BLaER1 (cell line): ENCODE measurements at regions not wholly inside any gene's neighbourhood (a gene's known extent, or its start where the extent isn't known, plus 50 kb on each side); places are given as distances from the start of the nearest gene placed in this dataset.

Source experiments
- H3K27ac ChIP-seq: shearing (Covaris generic); formaldehyde crosslinking; 2 replicates; pipeline ENCODE4 v1.8.1; 2022
- H3K27me3 ChIP-seq: shearing (Covaris generic); formaldehyde crosslinking; 2 replicates; pipeline ENCODE4 v1.8.1; 2022
- H3K36me3 ChIP-seq: shearing (Covaris generic); formaldehyde crosslinking; 2 replicates; pipeline ENCODE4 v1.8.1; 2022
- H3K4me1 ChIP-seq: shearing (Covaris generic); formaldehyde crosslinking; 2 replicates; pipeline ENCODE4 v1.8.1; 2022
- H3K4me2 ChIP-seq: shearing (Covaris generic); formaldehyde crosslinking; 2 replicates; pipeline ENCODE4 v1.8.1; 2022
- H3K4me3 ChIP-seq: shearing (Covaris generic); formaldehyde crosslinking; 2 replicates; pipeline ENCODE4 v1.8.1; 2022
- H3K9ac ChIP-seq: shearing (Covaris generic); formaldehyde crosslinking; 2 replicates; pipeline ENCODE4 v1.8.1; 2022
- H3K9me3 ChIP-seq: shearing (Covaris generic); formaldehyde crosslinking; 2 replicates; pipeline ENCODE4 v1.8.1; 2022
- H4K20me1 ChIP-seq: shearing (Covaris generic); formaldehyde crosslinking; 2 replicates; pipeline ENCODE4 v1.8.1; 2022
- Cebpa-rat ChIP-seq: shearing (Covaris generic); IDR thresholded peaks from 2 replicates; pipeline ENCODE4 v1.8.1; 2022

- no peak for TF ChIP-seq Cebpa-rat
- H4K20me1 ChIP-seq = no peaks in the 10 kb centered on the region
These were observed 612.4 kb upstream of the IMPG1 start for GRCh38 chr6:76684875-76685274.

DNA sequence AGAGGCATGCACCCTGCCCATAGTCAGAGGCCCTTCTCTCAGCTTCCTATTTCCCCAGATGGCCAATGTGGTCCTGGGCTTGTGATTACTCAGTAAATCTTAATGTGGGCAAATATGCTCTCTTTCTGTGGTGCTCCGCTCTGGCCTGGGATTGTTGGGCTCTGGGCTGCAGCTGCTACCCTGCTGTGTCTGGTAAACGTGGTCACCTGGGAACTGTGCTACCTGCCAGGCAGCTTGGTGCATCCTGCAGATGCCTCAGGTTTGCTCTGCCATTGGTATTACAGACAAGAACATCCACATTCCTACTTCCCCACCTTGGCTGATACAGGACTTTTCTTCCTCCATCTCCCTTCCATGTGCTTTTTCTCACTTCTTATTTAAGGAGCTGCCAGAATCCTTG lies 611.5 kb upstream of the IMPG1 start:
- H4K20me1 ChIP-seq = no peaks in the 10 kb centered on the region
- H3K4me3 ChIP-seq = no peak overlapping the region
- H3K9ac ChIP-seq = no peak overlapping the region
- TF ChIP-seq Cebpa-rat = no peak
- no peak overlapping the region for H3K4me2 ChIP-seq
- H3K4me1 ChIP-seq = no peaks in the 10 kb centered on the region
- no peak overlapping the region for H3K27ac ChIP-seq
- no peaks in the 10 kb centered on the region for H3K27me3 ChIP-seq
- no peaks in the 10 kb centered on the region for H3K36me3 ChIP-seq
- H3K9me3 ChIP-seq = 0 out of 2 replicates have a peak, but pooled peaks cover 6% of the 10 kb centered on the region

More at GRCh38 chr6:76684875-76685274, 612.4 kb upstream of the IMPG1 start:
- H3K4me1 ChIP-seq = no peaks in the 10 kb centered on the region
- no peak overlapping the region for H3K4me2 ChIP-seq
- H3K36me3 ChIP-seq = no peaks in the 10 kb centered on the region
- no peak overlapping the region for H3K9ac ChIP-seq
- H3K9me3 ChIP-seq = 0 out of 2 replicates have a peak, but pooled peaks cover 6% of the 10 kb centered on the region
- no peaks in the 10 kb centered on the region for H3K27me3 ChIP-seq
- H3K4me3 ChIP-seq = no peak overlapping the region
- no peak overlapping the region for H3K27ac ChIP-seq

DNA sequence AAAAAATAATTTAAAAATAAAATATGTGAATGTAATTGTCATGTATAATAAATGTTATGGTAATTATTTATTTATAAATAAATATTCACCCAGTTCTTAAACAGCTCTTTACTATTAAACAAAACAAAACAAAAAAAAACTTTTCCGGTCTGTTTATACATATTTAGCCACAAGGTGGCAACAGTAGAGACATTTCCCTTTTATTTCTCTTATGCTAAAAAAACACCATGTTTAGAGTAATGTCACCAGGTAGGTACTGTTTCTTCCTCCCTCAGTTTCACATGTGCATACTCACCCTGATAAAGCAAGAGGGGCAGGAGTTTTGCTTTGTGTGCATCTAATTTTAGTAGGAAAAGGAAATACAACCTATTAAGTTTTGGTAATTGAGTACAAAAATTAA lies 610.4 kb upstream of the IMPG1 start:
- Histone ChIP-seq H3K4me1 (no peaks in the 10 kb centered on the region), H3K4me2 (no peak overlapping the region), H4K20me1 (no peaks in the 10 kb centered on the region), H3K27me3 (no peaks in the 10 kb centered on the region), H3K4me3 (no peak overlapping the region), H3K9ac (no peak overlapping the region), H3K9me3 (no peaks in the 10 kb centered on the region), H3K36me3 (no peaks in the 10 kb centered on the region), H3K27ac (no peak overlapping the region)
- TF ChIP-seq Cebpa-rat = no peak

- Histone ChIP-seq H3K36me3 (no peaks in the 10 kb centered on the region), H4K20me1 (no peaks in the 10 kb centered on the region), H3K4me1 (no peaks in the 10 kb centered on the region), H3K9ac (no peak overlapping the region), H3K4me2 (no peak overlapping the region), H3K27me3 (no peaks in the 10 kb centered on the region), H3K9me3 (no peaks in the 10 kb centered on the region), H3K4me3 (no peak overlapping the region), H3K27ac (no peak overlapping the region)
- no peak for TF ChIP-seq Cebpa-rat
These were observed 609.3 kb upstream of the IMPG1 start for GRCh38 chr6:76681781-76682180.

DNA sequence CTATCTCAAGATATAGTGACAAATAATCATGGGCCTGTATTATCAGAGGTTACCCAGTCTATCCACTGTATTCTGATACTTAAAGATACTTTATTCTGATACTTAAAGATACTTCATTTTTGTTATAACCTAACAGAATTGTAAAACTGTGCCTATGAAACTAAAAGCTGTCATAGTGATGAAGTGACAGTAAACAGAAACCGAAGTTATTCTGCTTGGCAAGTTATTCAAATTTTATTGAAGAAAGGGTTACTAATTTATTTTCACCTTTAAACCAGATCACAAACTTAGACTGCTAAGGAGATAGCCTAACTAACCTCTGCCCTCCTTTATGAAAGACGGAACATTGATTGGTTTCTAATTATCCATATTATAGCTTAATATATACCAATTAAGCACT lies 604.6 kb upstream of the IMPG1 start:
- H3K27ac ChIP-seq = no peak overlapping the region
- H4K20me1 ChIP-seq = no peaks in the 10 kb centered on the region
- H3K4me2 ChIP-seq = no peak overlapping the region
- no peak overlapping the region for H3K4me3 ChIP-seq
- H3K27me3 ChIP-seq = no peaks in the 10 kb centered on the region
- TF ChIP-seq Cebpa-rat = no peak
- no peaks in the 10 kb centered on the region for H3K4me1 ChIP-seq
- no peak overlapping the region for H3K9ac ChIP-seq
- no peaks in the 10 kb centered on the region for H3K9me3 ChIP-seq
- H3K36me3 ChIP-seq = no peaks in the 10 kb centered on the region

GRCh38 chr6:76671751-76672150 lies 599.3 kb upstream of the IMPG1 start:
- no peaks in the 10 kb centered on the region for H3K36me3 ChIP-seq
- H3K27ac ChIP-seq = no peak overlapping the region
- H3K4me3 ChIP-seq = no peak overlapping the region
- no peak for TF ChIP-seq Cebpa-rat
- H3K4me1 ChIP-seq = no peaks in the 10 kb centered on the region
- no peaks in the 10 kb centered on the region for H4K20me1 ChIP-seq
- no peak overlapping the region for H3K4me2 ChIP-seq
- no peaks in the 10 kb centered on the region for H3K9me3 ChIP-seq
- no peak overlapping the region for H3K9ac ChIP-seq
- H3K27me3 ChIP-seq = no peaks in the 10 kb centered on the region

DNA sequence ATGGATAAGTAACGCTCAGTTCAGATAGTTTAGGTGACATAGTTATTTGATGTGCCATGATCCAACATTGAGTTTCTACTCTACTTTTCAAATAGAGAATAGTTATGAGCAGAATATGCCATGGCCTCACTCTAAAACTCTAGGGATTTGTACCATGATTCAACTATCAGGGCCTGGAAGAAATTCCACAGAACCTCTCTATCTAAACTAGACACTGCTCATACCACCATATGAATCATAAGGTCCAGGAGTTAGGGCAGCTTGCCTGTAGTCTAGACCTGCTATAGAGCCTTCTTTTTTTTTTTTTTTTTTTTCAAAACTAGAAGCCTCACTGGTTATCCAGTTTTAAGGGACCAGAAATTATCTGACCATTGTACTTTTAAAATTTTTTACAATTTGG lies 571.8 kb upstream of the IMPG1 start:
- Histone ChIP-seq H4K20me1 (no peaks in the 10 kb centered on the region), H3K4me3 (no peak overlapping the region), H3K9ac (no peak overlapping the region), H3K9me3 (no peaks in the 10 kb centered on the region), H3K4me2 (no peak overlapping the region), H3K27me3 (no peaks in the 10 kb centered on the region), H3K36me3 (no peaks in the 10 kb centered on the region), H3K4me1 (no peaks in the 10 kb centered on the region), H3K27ac (no peak overlapping the region)
- TF ChIP-seq Cebpa-rat = no peak

DNA sequence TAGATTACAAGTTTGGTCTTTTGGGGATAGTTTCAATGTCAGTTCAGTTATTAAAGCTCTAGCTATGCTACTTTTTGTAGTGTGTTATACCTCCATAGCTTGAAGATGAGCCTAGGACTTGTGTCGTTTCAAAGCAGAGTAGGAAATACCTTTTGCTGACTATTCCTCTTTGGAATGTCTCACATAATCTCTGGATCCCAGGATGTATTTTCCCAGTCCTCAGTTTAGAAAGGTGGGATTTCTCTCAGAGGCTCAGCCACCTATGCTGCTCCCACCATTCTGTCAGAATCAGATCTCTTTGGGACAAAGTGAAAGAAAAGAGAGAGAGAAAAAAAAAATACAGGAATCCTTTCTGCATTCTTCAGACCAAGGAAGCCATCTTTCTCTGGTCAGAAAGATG lies 567.5 kb upstream of the IMPG1 start:
- Histone ChIP-seq H3K36me3 (no peaks in the 10 kb centered on the region), H3K27me3 (no peaks in the 10 kb centered on the region), H3K9ac (no peak overlapping the region), H3K9me3 (no peaks in the 10 kb centered on the region), H3K4me2 (no peak overlapping the region), H4K20me1 (no peaks in the 10 kb centered on the region), H3K4me3 (no peak overlapping the region), H3K27ac (no peak overlapping the region), H3K4me1 (no peaks in the 10 kb centered on the region)
- TF ChIP-seq Cebpa-rat = no peak

GRCh38 chr6:76634695-76635094 lies 562.2 kb upstream of the IMPG1 start:
- Histone ChIP-seq H3K9ac (no peak overlapping the region), H3K9me3 (no peaks in the 10 kb centered on the region), H3K27me3 (no peaks in the 10 kb centered on the region), H3K4me1 (no peaks in the 10 kb centered on the region), H4K20me1 (no peaks in the 10 kb centered on the region), H3K36me3 (no peaks in the 10 kb centered on the region), H3K27ac (no peak overlapping the region), H3K4me3 (no peak overlapping the region), H3K4me2 (no peak overlapping the region)
- TF ChIP-seq Cebpa-rat = no peak

- no peak overlapping the region for H3K4me2 ChIP-seq
- no peak for TF ChIP-seq Cebpa-rat
- H3K27ac ChIP-seq = no peak overlapping the region
- no peaks in the 10 kb centered on the region for H3K4me1 ChIP-seq
- no peak overlapping the region for H3K4me3 ChIP-seq
- H4K20me1 ChIP-seq = no peaks in the 10 kb centered on the region
- no peaks in the 10 kb centered on the region; the same call in 1 of the 2 replicates for H3K9me3 ChIP-seq
- H3K36me3 ChIP-seq = no peaks in the 10 kb centered on the region
- H3K27me3 ChIP-seq = no peaks in the 10 kb centered on the region
- no peak overlapping the region for H3K9ac ChIP-seq
These were observed 560.8 kb upstream of the IMPG1 start for GRCh38 chr6:76633259-76633658.

DNA sequence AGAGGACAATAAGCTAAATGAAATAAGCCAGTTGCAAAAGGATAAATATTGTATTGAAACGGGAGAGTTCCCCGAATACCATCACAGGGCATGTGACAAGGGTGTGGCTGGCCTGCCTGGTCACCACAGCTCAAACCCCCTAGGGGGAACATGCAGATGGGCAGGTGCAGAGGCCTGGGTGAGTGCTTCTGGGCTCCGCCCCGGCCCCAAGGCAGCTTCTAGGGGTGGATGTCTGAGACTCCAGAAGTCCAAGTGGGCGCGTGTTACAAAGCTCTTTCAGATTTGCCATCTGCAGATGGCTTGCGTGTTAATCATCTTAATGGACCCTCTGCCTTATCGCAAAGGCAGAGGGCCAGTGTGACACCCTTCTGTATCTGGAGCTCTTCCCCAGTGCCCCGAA lies 559.2 kb upstream of the IMPG1 start:
- H3K4me2 ChIP-seq = no peak overlapping the region
- H4K20me1 ChIP-seq = no peaks in the 10 kb centered on the region
- H3K9ac ChIP-seq = no peak overlapping the region
- no peaks in the 10 kb centered on the region for H3K36me3 ChIP-seq
- no peaks in the 10 kb centered on the region for H3K27me3 ChIP-seq
- H3K4me1 ChIP-seq = no peaks in the 10 kb centered on the region
- no peak for TF ChIP-seq Cebpa-rat
- H3K27ac ChIP-seq = no peak overlapping the region
- no peak overlapping the region for H3K4me3 ChIP-seq
- no peaks in the 10 kb centered on the region; the same call in 1 of the 2 replicates for H3K9me3 ChIP-seq
